Spleen (tissue), 11 donors: ENCODE measurements at regions not wholly inside any gene's neighbourhood (a gene's known extent, or its start where the extent isn't known, plus 50 kb on each side); places are given as distances from the start of the nearest gene placed in this dataset.

ENCODE experiments used
- DNase-seq: peaks from one replicate; pipeline ENCODE4 v3.0.0-alpha.2; 2020
- H3K27ac ChIP-seq, 8 donors: fragments of 200-600 bp; sonication (generic) in 7 of 8; 1 replicate in 4 of 8; 2 replicates in 4 of 8; pipeline versions ENCODE4 v1.5.0 to v1.8.0; 2016 to 2021; ENCODE audit warnings: inconsistent platforms in 4 of 8, mild to moderate bottlenecking in 4 of 8, moderate library complexity in 1 of 8
- H3K27me3 ChIP-seq, 7 donors: fragments of 200-600 bp; sonication (generic) in 6 of 7; replicated peaks in 1 of 7; 1 replicate in 4 of 7; 2 replicates in 3 of 7; pipeline versions ENCODE4 v1.5.0 to v1.8.0; 2016 to 2021; ENCODE audit warnings: inconsistent platforms in 3 of 7, mild to moderate bottlenecking in 1 of 7
- H3K36me3 ChIP-seq, 6 donors: fragments of 200-600 bp; sonication (generic) in 5 of 6; 1 replicate in 4 of 6; 2 replicates in 2 of 6; pipeline versions ENCODE4 v1.5.0 to v1.8.0; 2016 to 2021; ENCODE audit warnings: inconsistent platforms in 2 of 6
- H3K4me1 ChIP-seq, 6 donors: fragments of 200-600 bp; sonication (generic) in 5 of 6; 1 replicate in 3 of 6; 2 replicates in 3 of 6; pipeline versions ENCODE4 v1.5.0 to v1.8.0; 2016 to 2021; ENCODE audit warnings: inconsistent platforms in 3 of 6
- H3K4me3 ChIP-seq, 8 donors: fragments of 200-600 bp; sonication (generic) in 7 of 8; 1 replicate in 4 of 8; 2 replicates in 4 of 8; pipeline versions ENCODE4 v1.5.0 to v1.8.0; 2016 to 2021; ENCODE audit warnings: inconsistent platforms in 4 of 8, mild to moderate bottlenecking in 4 of 8, moderate library complexity in 2 of 8
- H3K9me3 ChIP-seq, 8 donors: fragments of 200-600 bp; sonication (generic) in 7 of 8; 1 replicate in 4 of 8; 2 replicates in 4 of 8; pipeline versions ENCODE4 v1.5.0 to v1.8.0; 2016 to 2021; ENCODE audit warnings: inconsistent platforms in 4 of 8
- POLR2A ChIP-seq, 3 donors: fragments of 450-650 bp; IDR thresholded peaks; one replicate each; pipeline ENCODE4 v1.5.1; 2017; ENCODE audit warnings: antibody characterized with exemption in 3 of 3, mild to moderate bottlenecking in 1 of 3
- POLR2AphosphoS5 ChIP-seq, 3 donors: sonication (generic); formaldehyde crosslinking; IDR thresholded peaks; one replicate each; pipeline ENCODE4 v1.5.1; 2017; ENCODE audit warnings: antibody characterized with exemption in 3 of 3
- WGBS, 5 donors: extraction: QIAGEN DNeasy Blood & Tissue Kit in 3 of 5; methylation state at CpG; one replicate each; pipeline versions ENCODE4 v1.1.5 to v1.1.7; 2013 to 2018; 5-methylcytosine and 5-hydroxymethylcytosine counted together
- intact Hi-C: fragments of 100-400 bp; cut with DNase I; formaldehyde crosslinking; loops from one replicate; pipeline ENCODE4 v1.15.0; 2023; ENCODE audit warnings: low total_unique reads
- TF ChIP-seq, protein P1 (sequence below), 11 experiments: fragments of 200-600 bp in 7 of 11; fragments of 450-650 bp in 4 of 11; sonication (generic) in 4 of 11; IDR thresholded peaks in 8 of 11; conservative IDR thresholded peaks in 3 of 11; 1 replicate in 7 of 11; 2 replicates in 4 of 11; pipeline versions ENCODE4 v1.4.0 to v1.8.0; 2016 to 2021; ENCODE audit warnings: antibody characterized with exemption in 11 of 11, inconsistent platforms in 4 of 11, mild to moderate bottlenecking in 1 of 11
- donor health status: healthy with polysubstance abuse.
- donor health status: DM: no; HTN: no; CAD: no; lungs with moderate emphysema.
- donor health status: DM: no; HTN: no; CAD: no.
- donor health status: Bipolar disorder and iron deficiency.
- donor health status: healthy.
- donor health status: DM: no; HTN: no; CAD: no.
- donor health status: DM: yes; HTN: yes; CAD: no.

DNA sequence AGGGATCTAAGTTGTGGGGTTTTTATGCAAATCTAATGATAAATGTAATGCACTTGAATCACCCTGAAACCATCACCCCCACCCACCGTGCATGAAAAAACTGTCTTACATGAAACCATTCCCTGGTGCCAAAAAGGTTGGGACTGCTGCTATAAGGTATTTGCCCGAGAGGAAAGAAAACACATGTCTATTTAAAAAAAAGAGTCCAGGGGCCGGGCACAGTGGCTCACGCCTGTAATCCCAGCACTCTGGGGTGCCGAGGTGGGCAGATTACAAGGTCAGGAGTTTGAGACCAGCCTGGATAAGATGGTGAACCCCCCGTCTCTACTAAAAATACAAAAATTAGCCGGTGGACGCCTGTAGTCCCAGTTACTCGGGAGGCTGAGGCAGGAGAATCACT, 1372.8 kb upstream of the CDH2 start:
- Histone ChIP-seq H3K27me3 (no peaks in the 10 kb centered on the region), H3K9me3 (peaks cover 0 to 28% (median 7%) of the 10 kb centered on the region in 8 donors), H3K27ac (no peak overlapping the region), H3K4me3 (no peak overlapping the region), H3K36me3 (no peaks in the 10 kb centered on the region), H3K4me1 (no peaks in the 10 kb centered on the region)
- DNase-seq, result no peak
- TF ChIP-seq POLR2AphosphoS5 (IDR thresholded peaks at IDR 0.05) (no peak), POLR2A (IDR thresholded peaks at IDR 0.05) (no peak)
- TF ChIP-seq, protein P1, sequence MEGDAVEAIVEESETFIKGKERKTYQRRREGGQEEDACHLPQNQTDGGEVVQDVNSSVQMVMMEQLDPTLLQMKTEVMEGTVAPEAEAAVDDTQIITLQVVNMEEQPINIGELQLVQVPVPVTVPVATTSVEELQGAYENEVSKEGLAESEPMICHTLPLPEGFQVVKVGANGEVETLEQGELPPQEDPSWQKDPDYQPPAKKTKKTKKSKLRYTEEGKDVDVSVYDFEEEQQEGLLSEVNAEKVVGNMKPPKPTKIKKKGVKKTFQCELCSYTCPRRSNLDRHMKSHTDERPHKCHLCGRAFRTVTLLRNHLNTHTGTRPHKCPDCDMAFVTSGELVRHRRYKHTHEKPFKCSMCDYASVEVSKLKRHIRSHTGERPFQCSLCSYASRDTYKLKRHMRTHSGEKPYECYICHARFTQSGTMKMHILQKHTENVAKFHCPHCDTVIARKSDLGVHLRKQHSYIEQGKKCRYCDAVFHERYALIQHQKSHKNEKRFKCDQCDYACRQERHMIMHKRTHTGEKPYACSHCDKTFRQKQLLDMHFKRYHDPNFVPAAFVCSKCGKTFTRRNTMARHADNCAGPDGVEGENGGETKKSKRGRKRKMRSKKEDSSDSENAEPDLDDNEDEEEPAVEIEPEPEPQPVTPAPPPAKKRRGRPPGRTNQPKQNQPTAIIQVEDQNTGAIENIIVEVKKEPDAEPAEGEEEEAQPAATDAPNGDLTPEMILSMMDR (IDR thresholded peaks at IDR 0.05 in 8 of 11, conservative IDR thresholded peaks at IDR 0.05 in 3 of 11), result no peak
- WGBS, 5 donors, result 83 to 94% (median 85%) methylated on average over 9 of the region's 9 CpGs
- intact Hi-C loops, result no loop called here

DNA sequence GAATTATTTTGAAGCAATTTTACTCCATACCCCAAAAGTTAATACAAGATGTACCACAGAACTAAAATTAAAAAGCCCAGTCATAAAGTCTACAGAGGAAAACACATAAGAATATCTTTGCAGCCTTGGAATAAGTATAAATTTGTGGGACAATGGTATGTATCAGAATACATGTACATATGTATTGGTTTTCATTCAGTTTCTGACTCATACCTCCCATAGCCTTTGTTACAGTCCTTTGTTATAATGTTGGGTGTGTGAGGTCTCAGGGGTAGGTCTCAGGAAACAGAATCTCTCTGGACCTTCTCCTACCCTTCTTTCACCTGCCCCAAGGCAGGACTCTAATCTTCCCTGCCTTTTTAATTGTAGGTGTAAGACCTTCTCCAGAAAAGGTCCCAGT, 1370.7 kb upstream of the CDH2 start:
- TF ChIP-seq POLR2AphosphoS5 (IDR thresholded peaks at IDR 0.05), result no peak
- no peak for TF ChIP-seq POLR2A (IDR thresholded peaks at IDR 0.05)
- TF ChIP-seq, protein P1 (IDR thresholded peaks at IDR 0.05 in 8 of 11, conservative IDR thresholded peaks at IDR 0.05 in 3 of 11), result no peak
- no peak overlapping the region for H3K4me3 ChIP-seq
- DNase-seq, result no peak
- intact Hi-C loops, result no loop called here
- no peaks in the 10 kb centered on the region for H3K27me3 ChIP-seq
- peaks cover 0 to 28% (median 7%) of the 10 kb centered on the region in 8 donors for H3K9me3 ChIP-seq
- no peaks in the 10 kb centered on the region for H3K36me3 ChIP-seq
- no peak overlapping the region for H3K27ac ChIP-seq
- H3K4me1 ChIP-seq, result no peaks in the 10 kb centered on the region

DNA sequence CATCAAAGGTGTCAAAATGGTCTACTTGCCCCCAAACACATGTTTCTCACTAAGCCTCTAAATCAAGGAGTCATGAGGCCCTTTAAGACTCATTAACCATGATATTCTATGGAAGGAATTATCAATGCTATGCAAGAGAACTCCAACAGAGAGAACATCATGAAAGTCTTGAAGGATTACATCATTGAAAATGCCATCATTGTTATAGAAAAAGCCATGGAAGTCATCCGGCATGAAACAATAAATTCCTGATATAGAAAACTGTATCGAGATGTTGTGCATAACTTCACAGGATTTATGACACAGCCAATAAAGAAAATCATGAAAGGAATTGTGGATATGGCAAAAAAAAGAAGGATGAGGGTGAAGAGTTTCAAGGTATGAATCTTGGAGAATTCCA, 1363.6 kb upstream of the CDH2 start:
- H3K36me3 ChIP-seq, result no peaks in the 10 kb centered on the region
- H3K4me1 ChIP-seq, result no peaks in the 10 kb centered on the region
- DNase-seq, result no peak
- H3K27me3 ChIP-seq, result no peaks in the 10 kb centered on the region
- H3K4me3 ChIP-seq, result no peak overlapping the region
- H3K27ac ChIP-seq, result no peak overlapping the region
- no peaks in the 10 kb centered on the region for H3K9me3 ChIP-seq
- TF ChIP-seq, protein P1 (IDR thresholded peaks at IDR 0.05 in 8 of 11, conservative IDR thresholded peaks at IDR 0.05 in 3 of 11), result no peak
- TF ChIP-seq POLR2A (IDR thresholded peaks at IDR 0.05), result no peak
- no peak for TF ChIP-seq POLR2AphosphoS5 (IDR thresholded peaks at IDR 0.05)
- intact Hi-C loops, result no loop called here
- WGBS, 5 donors, result 79 to 89% (median 82%) methylated on average over 2 of the region's 2 CpGs

DNA sequence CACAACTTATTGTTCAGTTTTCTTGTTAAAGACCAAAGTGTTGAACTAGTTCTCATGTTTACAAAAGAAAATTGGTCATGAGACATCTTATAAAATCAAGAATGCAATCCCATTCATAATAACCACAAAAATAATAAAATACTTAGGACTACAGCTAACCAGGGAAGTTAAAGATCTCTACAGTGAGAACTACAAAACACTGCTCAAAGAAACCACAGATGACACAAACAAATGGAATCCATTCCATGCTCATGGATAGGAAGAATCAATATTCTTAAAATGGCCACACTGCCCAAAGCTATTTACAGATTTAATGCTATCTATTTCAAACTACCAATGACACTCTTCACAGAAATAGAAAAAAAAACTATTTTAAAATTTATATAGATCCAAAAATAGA, 1354.8 kb upstream of the CDH2 start:
- no peak overlapping the region for H3K27ac ChIP-seq
- TF ChIP-seq, protein P1 (IDR thresholded peaks at IDR 0.05 in 8 of 11, conservative IDR thresholded peaks at IDR 0.05 in 3 of 11), result no peak
- TF ChIP-seq POLR2AphosphoS5 (IDR thresholded peaks at IDR 0.05) (no peak), POLR2A (IDR thresholded peaks at IDR 0.05) (no peak)

More for the DNA sequence above, 1354.8 kb upstream of the CDH2 start:
- intact Hi-C loops, result no loop called here
- Histone ChIP-seq H3K27me3 (no peaks in the 10 kb centered on the region), H3K4me1 (no peaks in the 10 kb centered on the region), H3K4me3 (no peak overlapping the region), H3K9me3 (peaks cover 0 to 17% (median 7%) of the 10 kb centered on the region in 8 donors), H3K36me3 (no peaks in the 10 kb centered on the region)
- DNase-seq, result no peak
